Urinary bladder (tissue), 3 donors: ENCODE measurements at regions not wholly inside any gene's neighbourhood (a gene's known extent, or its start where the extent isn't known, plus 50 kb on each side); places are given as distances from the start of the nearest gene placed in this dataset.
"Not testable (repeated sequence)": the region's sequence is repeated elsewhere in the genome, so short reads cannot be mapped to it uniquely, and the experiment has no call there.

Experiments used
- DNase-seq: peaks from one replicate; pipeline ENCODE4 v3.0.0-alpha.2; 2015; ENCODE audit errors: extremely low spot score
- H3K27ac ChIP-seq: one replicate; pipeline ENCODE4 v1.5.1; 2013; ENCODE audit warnings: low read depth, mild to moderate bottlenecking, moderate library complexity
- H3K36me3 ChIP-seq: one replicate; pipeline ENCODE4 v1.6.1; 2013; ENCODE audit warnings: mild to moderate bottlenecking, moderate library complexity; ENCODE audit not compliant: insufficient read depth
- H3K4me1 ChIP-seq: one replicate; pipeline ENCODE4 v1.6.1; 2013; ENCODE audit warnings: mild to moderate bottlenecking, moderate library complexity; ENCODE audit not compliant: insufficient read depth
- H3K4me3 ChIP-seq: one replicate; pipeline ENCODE4 v1.5.1; 2013; ENCODE audit warnings: low read depth, low read length
- WGBS: extraction: QIAGEN DNeasy Blood & Tissue Kit; methylation state at CpG from one replicate; pipeline ENCODE4 v1.1.7; 2013; 5-methylcytosine and 5-hydroxymethylcytosine counted together
- donor health status: healthy with polysubstance abuse.
- donor health status: healthy.

DNA sequence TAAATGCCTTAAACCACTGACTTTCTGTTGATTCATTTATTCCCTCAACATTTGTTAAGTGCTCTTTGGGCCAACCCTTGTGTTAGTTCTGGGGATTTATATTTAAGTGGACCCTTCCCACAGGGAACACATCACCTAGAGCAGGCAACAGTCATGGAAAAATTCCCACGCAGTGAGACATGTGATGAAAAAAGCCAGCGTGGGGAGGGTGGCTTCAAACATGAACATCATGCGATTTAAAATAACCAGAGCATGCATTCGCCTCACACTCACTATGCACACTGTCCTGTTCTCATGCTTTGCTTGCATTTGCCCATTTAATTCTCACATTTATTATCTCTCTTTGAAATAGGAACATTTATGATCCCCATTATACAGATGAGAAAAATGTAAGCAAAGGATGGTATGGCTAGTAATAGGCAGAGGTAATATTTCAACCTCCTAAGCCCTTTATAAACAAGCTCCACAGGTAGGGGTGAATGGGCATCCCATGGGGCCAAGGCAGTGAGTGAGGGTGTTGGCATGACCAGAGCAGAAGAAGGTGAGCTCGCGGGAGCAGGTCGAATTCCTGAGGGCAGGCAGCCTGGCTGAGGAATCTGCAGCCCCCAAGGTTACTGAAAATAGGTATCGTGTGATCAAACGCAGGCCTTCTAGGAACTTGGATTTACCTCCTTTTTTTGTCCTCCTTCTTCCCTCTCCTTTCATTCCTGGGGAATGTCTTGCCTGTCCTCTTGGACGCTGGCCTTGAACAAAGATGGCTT is 297.8 kb downstream of the MYCN start:
- Histone ChIP-seq H3K36me3 (no peaks in the 10 kb centered on the region), H3K4me3 (no peak overlapping the region), H3K27ac (no peak overlapping the region), H3K4me1 (no peaks in the 10 kb centered on the region)
- no peak for DNase-seq
- 76% methylated on average over 10 of the region's 10 CpGs for WGBS

DNA sequence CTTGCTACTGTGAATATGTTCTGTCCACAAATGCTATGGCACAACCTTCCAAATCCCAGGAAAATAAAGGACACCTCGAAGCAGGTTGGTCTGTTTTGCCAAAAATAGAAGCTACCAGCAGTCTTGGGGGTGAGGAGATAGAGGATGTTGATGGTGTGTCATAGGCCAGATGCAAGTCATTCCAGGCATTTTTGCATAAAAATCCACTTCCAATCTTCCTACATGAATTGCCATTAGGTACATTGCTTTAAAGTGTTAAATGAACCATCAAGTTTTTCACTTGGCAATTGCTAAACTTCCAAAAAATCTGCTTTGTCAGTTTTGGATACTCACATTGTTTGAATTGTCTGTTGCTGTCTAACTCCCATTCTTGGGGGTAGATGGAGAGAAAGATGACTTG is 295.4 kb downstream of the MYCN start:
- Histone ChIP-seq H3K4me3 (no peak overlapping the region), H3K36me3 (no peaks in the 10 kb centered on the region), H3K27ac (no peak overlapping the region), H3K4me1 (no peaks in the 10 kb centered on the region)
- no peak for DNase-seq
- 68% methylated on average over 1 of the region's 1 CpG for WGBS

DNA sequence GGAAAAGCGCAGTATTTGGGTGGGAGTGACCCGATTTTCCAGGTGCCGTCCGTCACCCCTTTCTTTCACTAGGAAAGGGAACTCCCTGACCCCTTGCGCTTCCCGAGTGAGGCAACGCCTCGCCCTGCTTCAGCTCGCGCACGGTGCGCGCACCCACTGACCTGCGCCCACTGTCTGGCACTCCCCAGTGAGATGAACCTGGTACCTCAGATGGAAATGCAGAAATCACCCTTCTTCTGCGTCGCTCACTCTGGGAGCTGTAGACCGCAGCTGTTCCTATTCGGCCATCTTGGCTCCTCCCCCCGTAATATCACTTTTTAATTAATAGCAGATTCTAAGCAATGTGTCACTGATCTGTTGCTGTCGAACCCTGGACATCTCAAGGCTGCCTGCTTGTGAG is 294.9 kb downstream of the MYCN start:
- 87% methylated on average over 20 of the region's 20 CpGs for WGBS
- not testable (repeated sequence) for H3K36me3 ChIP-seq, H3K27ac ChIP-seq, DNase-seq, H3K4me1 ChIP-seq, H3K4me3 ChIP-seq

DNA sequence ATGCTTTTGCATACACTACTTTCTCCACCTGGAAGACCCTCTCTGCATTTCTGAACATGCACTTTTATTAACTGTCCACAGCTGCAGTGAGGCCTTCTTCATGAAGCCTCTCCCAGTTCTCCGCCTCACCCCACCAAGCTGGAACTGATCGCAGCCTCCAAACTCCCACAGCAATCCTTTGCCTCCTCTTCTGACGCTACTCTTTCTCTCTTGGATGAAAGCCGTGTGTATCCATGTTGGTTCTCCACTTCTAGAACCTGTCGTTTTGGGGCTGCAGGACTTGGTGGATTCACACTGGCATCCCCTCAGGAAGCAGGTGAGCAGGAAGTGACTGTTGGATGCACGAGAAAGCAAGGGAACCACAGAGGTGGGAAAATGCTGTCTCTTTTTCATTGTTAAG is 288.6 kb downstream of the MYCN start:
- no peaks in the 10 kb centered on the region for H3K4me1 ChIP-seq
- H3K4me3 ChIP-seq, result no peak overlapping the region
- 80% methylated on average over 6 of the region's 6 CpGs for WGBS
- H3K36me3 ChIP-seq, result no peaks in the 10 kb centered on the region
- DNase-seq, result no peak
- H3K27ac ChIP-seq, result no peak overlapping the region

DNA sequence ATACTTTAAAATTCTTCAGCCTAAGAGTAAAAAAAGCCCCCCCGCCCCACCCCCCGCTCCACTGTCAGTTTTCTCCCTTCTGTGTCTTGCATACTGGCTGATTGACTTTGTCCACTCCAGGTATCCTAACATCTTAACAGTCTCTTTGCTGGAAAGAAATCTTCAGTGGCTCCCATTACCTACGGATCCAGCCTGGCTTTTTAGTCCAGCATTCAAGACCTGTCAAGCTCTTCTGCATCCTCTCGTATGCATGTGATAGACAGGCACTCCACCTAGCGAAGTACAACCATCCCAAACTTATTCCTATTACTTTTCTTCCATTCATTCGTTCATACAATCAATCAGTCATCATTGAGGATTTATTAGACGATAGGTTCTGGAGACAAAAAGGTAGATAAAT is 288.1 kb downstream of the MYCN start:
- DNase-seq, result no peak

DNA sequence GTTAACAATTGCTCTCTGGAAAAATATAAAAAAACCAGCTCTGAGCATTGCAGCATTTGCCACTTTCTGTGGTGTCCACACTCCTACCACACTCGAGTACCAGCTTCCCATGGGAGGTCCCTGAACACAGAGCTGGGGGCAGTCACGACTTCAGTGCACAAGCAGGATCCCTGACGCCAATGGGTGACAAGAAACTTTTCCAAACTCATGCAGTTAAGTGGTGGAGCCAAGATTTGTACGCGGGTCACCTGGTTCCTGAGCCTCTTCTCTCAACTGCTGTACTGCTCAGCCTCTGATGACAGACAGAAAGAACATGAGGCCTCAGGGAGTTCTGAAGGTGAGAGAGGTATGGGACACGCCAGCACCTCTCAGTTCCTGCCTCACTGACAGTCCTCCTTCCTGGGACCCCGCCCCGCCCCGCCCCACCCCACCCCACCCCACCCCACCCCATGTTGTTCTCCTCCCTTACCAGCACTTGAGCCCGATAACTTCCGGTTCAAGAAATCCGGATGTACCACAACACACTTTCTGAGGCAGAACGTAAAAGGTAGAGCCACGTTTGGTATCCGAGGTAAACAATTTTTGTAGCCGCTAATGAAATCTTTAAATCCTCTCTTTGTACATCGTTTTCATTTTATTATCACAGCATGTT is 287.6 kb downstream of the MYCN start:
- Histone ChIP-seq H3K4me1 (no peaks in the 10 kb centered on the region), H3K27ac (no peak overlapping the region), H3K4me3 (no peak overlapping the region), H3K36me3 (no peaks in the 10 kb centered on the region)
- no peak for DNase-seq
- WGBS, result 64% methylated on average over 17 of the region's 17 CpGs

More for the DNA sequence above, 288.1 kb downstream of the MYCN start:
- no peaks in the 10 kb centered on the region for H3K4me1 ChIP-seq
- H3K4me3 ChIP-seq, result no peak overlapping the region
- 87% methylated on average over 7 of the region's 7 CpGs for WGBS
- H3K36me3 ChIP-seq, result no peaks in the 10 kb centered on the region
- H3K27ac ChIP-seq, result no peak overlapping the region

DNA sequence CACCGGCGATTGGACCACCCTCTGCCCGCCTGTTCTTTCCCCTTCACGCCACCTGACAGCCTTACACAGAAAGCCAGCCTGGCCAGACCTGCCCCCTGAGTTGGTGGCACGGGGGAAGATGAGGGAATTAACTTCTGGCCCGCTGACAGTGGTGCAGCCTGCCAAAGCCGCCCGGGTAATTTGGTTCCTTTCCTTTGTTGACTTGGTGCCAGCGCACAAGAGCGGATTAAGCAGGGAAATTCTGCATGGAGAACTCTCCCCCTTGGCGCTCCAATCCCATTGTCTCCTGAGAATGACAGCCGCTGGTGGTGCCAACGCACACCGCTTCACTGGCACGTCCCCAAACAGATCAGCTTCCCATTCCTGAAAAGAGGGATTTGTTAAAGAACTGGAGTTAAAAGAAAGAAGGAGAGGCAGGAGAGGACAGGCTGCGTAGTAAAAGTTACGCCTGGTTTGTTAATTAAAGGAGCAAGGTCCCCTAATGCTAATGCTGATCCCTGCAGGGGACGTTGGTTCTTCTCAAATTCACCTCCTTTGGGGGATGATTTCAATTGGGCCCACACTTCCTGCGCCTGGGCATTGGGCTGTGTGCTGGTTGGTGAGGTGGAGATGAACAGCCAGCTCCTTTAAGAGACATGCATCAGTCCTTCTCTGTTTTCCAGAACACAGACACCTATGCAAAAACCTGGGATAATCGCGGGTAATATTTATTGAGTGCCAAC is 286.8 kb downstream of the MYCN start:
- Histone ChIP-seq H3K4me3 (no peak overlapping the region), H3K27ac (no peak overlapping the region), H3K4me1 (no peaks in the 10 kb centered on the region), H3K36me3 (no peaks in the 10 kb centered on the region)
- DNase-seq, result no peak
- 59% methylated on average over 21 of the region's 21 CpGs for WGBS

DNA sequence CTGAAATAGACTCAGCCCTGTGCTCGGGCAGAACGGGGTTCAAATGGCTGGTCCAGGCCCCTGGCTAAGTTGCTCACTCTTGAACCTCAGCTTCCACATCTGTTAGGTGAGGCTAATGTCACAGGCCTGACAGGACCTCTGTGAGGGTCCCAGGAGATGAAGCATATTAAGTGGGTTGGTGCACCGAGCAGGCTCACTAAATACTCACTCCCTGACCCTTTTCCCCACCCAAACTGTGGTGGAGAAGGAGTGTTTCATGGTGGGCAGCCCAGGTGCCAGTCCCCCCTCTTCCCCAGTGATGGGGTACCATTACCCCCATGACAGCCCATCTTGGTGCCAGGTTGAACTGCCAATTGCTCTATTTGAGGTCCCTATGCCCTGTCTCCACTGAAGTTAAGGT is 286.0 kb downstream of the MYCN start:
- 82% methylated on average over 3 of the region's 3 CpGs for whole genome bisulfite sequencing
- H3K4me1 ChIP-seq, result no peaks in the 10 kb centered on the region

DNA sequence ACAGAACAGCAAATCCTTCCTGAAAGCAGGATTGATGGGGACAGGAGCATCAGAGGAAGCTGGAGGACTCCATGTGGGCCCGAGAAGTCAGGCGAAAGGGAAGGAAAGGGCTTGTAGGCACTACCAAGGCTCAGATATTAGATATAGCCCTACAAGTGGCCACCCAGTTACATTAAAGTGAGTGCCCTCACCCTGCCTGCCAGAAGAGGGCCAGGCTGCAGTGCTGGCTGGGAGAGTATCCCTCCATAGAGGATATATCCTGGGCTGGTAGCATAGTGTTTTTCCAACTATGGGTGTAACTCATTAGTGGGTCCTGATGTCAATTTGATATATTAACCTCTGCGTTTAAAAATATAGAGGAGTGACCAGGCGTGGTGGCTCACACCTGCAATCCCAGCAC is 285.2 kb downstream of the MYCN start:
- Histone ChIP-seq H3K36me3 (no peaks in the 10 kb centered on the region), H3K4me1 (no peaks in the 10 kb centered on the region), H3K27ac (no peak overlapping the region), H3K4me3 (no peak overlapping the region)
- 89% methylated on average over 4 of the region's 4 CpGs for WGBS
- DNase-seq, result no peak

More for the DNA sequence above, 286.0 kb downstream of the MYCN start:
- Histone ChIP-seq H3K36me3 (no peaks in the 10 kb centered on the region), H3K4me3 (no peak overlapping the region), H3K27ac (no peak overlapping the region)
- no peak for DNase-seq

DNA sequence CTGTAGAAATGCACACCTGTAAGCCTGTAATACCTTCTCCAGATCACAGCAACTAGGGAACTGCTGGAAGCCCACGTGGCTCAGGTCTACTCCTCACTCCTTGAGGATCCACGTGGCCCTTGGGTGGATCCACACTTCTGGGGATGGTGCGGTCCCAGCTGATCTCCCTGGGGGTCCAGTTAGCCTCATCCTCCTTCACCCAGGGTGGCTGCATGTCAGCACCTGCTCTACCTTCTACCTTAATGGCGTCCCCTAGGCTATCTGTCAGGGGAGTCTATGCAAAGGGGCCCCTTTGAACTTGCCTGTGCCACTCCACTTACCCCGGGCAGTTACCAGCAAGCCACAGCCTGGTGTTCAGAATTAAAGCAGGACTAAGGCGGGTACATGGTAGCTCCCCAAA is 284.7 kb downstream of the MYCN start:
- Histone ChIP-seq H3K4me1 (no peaks in the 10 kb centered on the region), H3K27ac (no peak overlapping the region), H3K36me3 (no peaks in the 10 kb centered on the region), H3K4me3 (no peak overlapping the region)
- no peak for DNase-seq
- WGBS, result 76% methylated on average over 6 of the region's 6 CpGs

DNA sequence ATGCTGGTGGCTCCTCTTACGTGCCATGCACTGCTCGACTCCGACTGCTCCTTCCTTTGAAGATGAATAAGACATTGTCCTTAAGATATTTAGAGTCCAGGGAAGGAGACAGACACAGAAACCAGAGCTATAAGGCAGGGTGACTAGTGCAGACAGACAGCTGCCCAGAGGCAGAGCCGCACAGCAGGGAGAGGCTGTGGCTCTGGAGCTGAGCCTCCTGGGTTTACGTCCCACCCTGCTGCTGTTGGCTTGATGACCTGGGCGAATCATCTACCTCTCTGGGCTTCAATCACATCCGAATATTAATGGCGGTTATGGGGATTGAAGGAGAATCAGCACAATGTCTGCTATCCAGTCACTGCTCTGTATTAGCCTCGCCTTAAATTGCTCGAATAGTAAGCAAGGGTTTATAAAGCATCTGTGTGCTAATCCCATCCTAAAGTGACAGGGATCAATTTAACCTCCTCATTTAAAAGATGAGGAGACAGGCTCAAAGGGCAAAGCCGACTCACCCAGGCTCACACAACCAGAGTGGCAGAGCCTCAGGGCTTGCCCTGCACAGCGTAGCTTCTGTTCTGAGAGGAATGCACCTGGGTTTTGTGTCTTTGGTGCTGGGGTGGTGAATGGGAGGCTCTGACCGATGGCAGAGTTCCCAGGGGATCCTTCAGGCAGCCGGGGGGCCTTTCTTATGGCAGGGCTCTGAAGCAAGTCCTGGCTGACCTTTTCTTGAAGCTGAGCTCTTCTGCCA is 284.1 kb downstream of the MYCN start:
- Histone ChIP-seq H3K36me3 (no peaks in the 10 kb centered on the region), H3K27ac (no peak overlapping the region), H3K4me3 (no peak overlapping the region), H3K4me1 (no peaks in the 10 kb centered on the region)
- 64% methylated on average over 14 of the region's 14 CpGs for WGBS
- no peak for DNase-seq

DNA sequence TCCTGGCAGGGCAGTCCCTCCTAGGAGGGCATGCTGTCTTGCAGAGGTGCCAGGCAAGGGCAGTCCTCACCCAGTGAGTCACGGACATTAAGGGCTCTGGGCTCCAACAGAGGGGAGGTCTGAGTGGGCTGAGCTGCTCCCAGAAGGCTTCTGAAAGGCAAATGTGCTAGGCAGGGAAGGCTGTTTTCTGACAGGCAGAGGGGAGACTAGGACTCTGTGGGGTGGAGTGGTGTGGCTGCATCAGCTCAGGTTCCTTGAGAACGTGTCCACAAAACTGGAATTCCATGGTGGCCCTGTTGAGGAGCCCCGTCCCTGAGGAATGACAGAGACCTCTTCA is 283.5 kb downstream of the MYCN start:
- no peak for DNase-seq
- WGBS, result 64% methylated on average over 3 of the region's 3 CpGs
- no peak overlapping the region for H3K4me3 ChIP-seq
- no peaks in the 10 kb centered on the region for H3K36me3 ChIP-seq
- H3K4me1 ChIP-seq, result no peaks in the 10 kb centered on the region
- no peak overlapping the region for H3K27ac ChIP-seq

DNA sequence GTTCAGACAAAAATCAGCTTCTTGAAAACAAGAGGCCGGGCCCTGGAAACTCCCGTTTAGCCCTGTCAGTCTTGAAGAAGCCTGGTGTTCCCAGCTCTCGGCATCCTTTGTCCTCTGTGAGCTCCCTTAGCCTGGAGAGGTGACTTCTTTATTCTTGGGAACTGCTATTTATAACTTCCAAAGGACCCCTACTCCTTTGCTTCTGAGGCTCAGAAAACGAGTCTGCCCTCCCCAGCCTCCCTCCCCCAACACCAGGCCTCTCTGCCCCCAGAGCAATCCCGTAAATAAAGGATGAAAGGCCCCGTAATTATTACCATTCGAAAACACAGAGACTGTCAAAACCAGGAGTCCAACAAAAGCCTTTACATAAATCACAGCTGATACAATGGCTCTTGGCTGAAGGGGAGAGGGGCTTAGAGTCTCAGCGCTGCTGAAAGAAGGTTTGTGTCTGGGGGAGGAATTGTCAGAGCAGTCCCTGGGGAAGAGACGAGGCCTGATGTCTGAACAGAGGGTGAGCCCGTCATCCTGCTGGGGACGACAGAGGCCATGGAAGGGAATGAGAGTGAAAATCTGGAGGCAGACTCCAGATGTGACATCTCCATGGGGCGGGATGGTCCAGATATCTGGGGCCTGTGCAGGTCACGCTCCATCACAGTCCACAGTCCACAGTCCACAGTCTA is 283.0 kb downstream of the MYCN start:
- DNase-seq, result no peak
- H3K4me1 ChIP-seq, result no peaks in the 10 kb centered on the region
- 51% methylated on average over 13 of the region's 13 CpGs for WGBS
- no peaks in the 10 kb centered on the region for H3K36me3 ChIP-seq
- no peak overlapping the region for H3K27ac ChIP-seq
- H3K4me3 ChIP-seq, result no peak overlapping the region
